ENCODE measurements at regions not wholly inside any gene's neighbourhood (a gene's known extent, or its start where the extent isn't known, plus 50 kb on each side); places are given as distances from the start of the nearest gene placed in this dataset.

- intact Hi-C loops (cut with micrococcal nuclease; ENCODE audit: unreplicated experiment), result no loop called here
- Histone ChIP-seq H3K9me2 (ENCODE audit: insufficient read depth, low read length) (no peaks in the 10 kb centered on the region), H3K4me1 (ENCODE audit: insufficient read depth, low read length, poor library complexity, severe bottlenecking) (no peaks in the 10 kb centered on the region), H3K4me2 (ENCODE audit: low read length) (no peak overlapping the region), H3K36me3 (ENCODE audit: insufficient read depth, low read length) (no peaks in the 10 kb centered on the region), H3K79me2 (ENCODE audit: insufficient read depth, low read depth, low read length) (no peaks in the 10 kb centered on the region), H2AFZ (ENCODE audit: low read length) (no peak overlapping the region), H3K9me3 (ENCODE audit: low read length) (no peaks in the 10 kb centered on the region), H4K20me1 (ENCODE audit: insufficient read depth, low read length) (no peaks in the 10 kb centered on the region), H3K4me3 (ENCODE audit: low read depth, low read length, poor library complexity, severe bottlenecking) (no peak overlapping the region), H3K27ac (ENCODE audit: low read depth, low read length, poor library complexity, severe bottlenecking) (no peak overlapping the region)
- TF ChIP-seq CTCF (conservative IDR thresholded peaks at IDR 0.05; ENCODE audit: low read length) (no peak), EZH2phosphoT487 (IDR thresholded peaks at IDR 0.05; ENCODE audit: borderline replicate concordance, low read depth, low read length) (no peak)
- ChIA-PET POLR2A (no interaction called here), CTCF (ENCODE audit: unreplicated experiment) (no interaction called here)
- DNase-seq (ENCODE audit: low spot score), result no peak
- no TSS peak for BruUV-seq (replicated peaks)
Measured at GRCh38 chr18:78407466-78407844, 572.2 kb upstream of the SALL3 start.

- no peak overlapping the region for H3K4me2 ChIP-seq (ENCODE audit: low read length)
- no peaks in the 10 kb centered on the region for H4K20me1 ChIP-seq (ENCODE audit: insufficient read depth, low read length)
- no peak overlapping the region for H2AFZ ChIP-seq (ENCODE audit: low read length)
- DNase-seq (ENCODE audit: low spot score), result no peak
- H3K9me3 ChIP-seq (ENCODE audit: low read length), result no peaks in the 10 kb centered on the region
- TF ChIP-seq EZH2phosphoT487 (IDR thresholded peaks at IDR 0.05; ENCODE audit: borderline replicate concordance, low read depth, low read length), result no peak
- no peak for TF ChIP-seq CTCF (conservative IDR thresholded peaks at IDR 0.05; ENCODE audit: low read length)
- no peaks in the 10 kb centered on the region for H3K4me1 ChIP-seq (ENCODE audit: insufficient read depth, low read length, poor library complexity, severe bottlenecking)
- no peaks in the 10 kb centered on the region for H3K36me3 ChIP-seq (ENCODE audit: insufficient read depth, low read length)
- CTCF ChIA-PET (ENCODE audit: unreplicated experiment), result no interaction called here
- H3K4me3 ChIP-seq (ENCODE audit: low read depth, low read length, poor library complexity, severe bottlenecking), result no peak overlapping the region
- no TSS peak for BruUV-seq (replicated peaks)
- no peak overlapping the region for H3K27ac ChIP-seq (ENCODE audit: low read depth, low read length, poor library complexity, severe bottlenecking)
- POLR2A ChIA-PET, result no interaction called here
- intact Hi-C loops (cut with micrococcal nuclease; ENCODE audit: unreplicated experiment), result no loop called here
- no peaks in the 10 kb centered on the region for H3K79me2 ChIP-seq (ENCODE audit: insufficient read depth, low read depth, low read length)
- no peaks in the 10 kb centered on the region for H3K9me2 ChIP-seq (ENCODE audit: insufficient read depth, low read length)
Measured at GRCh38 chr18:78408623-78409022, 571.0 kb upstream of the SALL3 start.

- DNase-seq (ENCODE audit: low spot score), result no peak
- no peak overlapping the region for H3K27ac ChIP-seq (ENCODE audit: low read depth, low read length, poor library complexity, severe bottlenecking)
- H3K79me2 ChIP-seq (ENCODE audit: insufficient read depth, low read depth, low read length), result no peaks in the 10 kb centered on the region
- no peaks in the 10 kb centered on the region for H3K4me1 ChIP-seq (ENCODE audit: insufficient read depth, low read length, poor library complexity, severe bottlenecking)
- H3K9me2 ChIP-seq (ENCODE audit: insufficient read depth, low read length), result no peaks in the 10 kb centered on the region
- BruUV-seq (replicated peaks), result no TSS peak
- no peak overlapping the region for H3K4me2 ChIP-seq (ENCODE audit: low read length)
- no peak overlapping the region for H2AFZ ChIP-seq (ENCODE audit: low read length)
- CTCF ChIA-PET (ENCODE audit: unreplicated experiment), result no interaction called here
- no peaks in the 10 kb centered on the region for H4K20me1 ChIP-seq (ENCODE audit: insufficient read depth, low read length)
- intact Hi-C loops (cut with micrococcal nuclease; ENCODE audit: unreplicated experiment), result no loop called here
- TF ChIP-seq CTCF (conservative IDR thresholded peaks at IDR 0.05; ENCODE audit: low read length) (no peak), EZH2phosphoT487 (IDR thresholded peaks at IDR 0.05; ENCODE audit: borderline replicate concordance, low read depth, low read length) (no peak)
- no peaks in the 10 kb centered on the region for H3K9me3 ChIP-seq (ENCODE audit: low read length)
- no peaks in the 10 kb centered on the region for H3K36me3 ChIP-seq (ENCODE audit: insufficient read depth, low read length)
- no peak overlapping the region for H3K4me3 ChIP-seq (ENCODE audit: low read depth, low read length, poor library complexity, severe bottlenecking)
- POLR2A ChIA-PET, result no interaction called here
Measured at GRCh38 chr18:78410094-78410786, 569.4 kb upstream of the SALL3 start.
